MV-4-11 (cell line): ENCODE measurements at regions not wholly inside any gene's neighbourhood (a gene's known extent, or its start where the extent isn't known, plus 50 kb on each side); places are given as distances from the start of the nearest gene placed in this dataset.

ENCODE experiments used
- DNase-seq: peaks from one replicate; lab custom pipeline; 2025; lab: John Stamatoyannopoulos, UW

DNA sequence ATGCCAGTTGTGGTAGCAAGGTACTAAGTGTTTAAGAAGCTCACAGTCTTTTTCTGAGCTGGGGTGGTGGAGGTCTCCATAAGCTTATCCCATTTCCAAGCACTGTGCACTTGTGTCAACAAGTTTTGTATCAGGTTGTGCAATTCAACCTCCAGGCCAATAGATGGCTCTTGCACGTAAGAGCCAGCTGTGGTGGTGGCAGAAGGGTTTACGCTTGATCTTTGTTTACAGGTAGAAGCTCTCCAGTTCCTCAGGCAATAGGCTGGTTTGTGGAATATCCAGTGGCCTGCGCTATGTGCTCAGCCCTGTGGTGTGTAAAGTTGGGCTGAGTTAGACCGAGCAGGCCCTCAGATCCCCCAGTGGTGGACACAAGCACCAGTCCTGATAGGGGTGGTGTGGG, 89.7 kb upstream of the CNTNAP5 start:
- DNase-seq: no peak

DNA sequence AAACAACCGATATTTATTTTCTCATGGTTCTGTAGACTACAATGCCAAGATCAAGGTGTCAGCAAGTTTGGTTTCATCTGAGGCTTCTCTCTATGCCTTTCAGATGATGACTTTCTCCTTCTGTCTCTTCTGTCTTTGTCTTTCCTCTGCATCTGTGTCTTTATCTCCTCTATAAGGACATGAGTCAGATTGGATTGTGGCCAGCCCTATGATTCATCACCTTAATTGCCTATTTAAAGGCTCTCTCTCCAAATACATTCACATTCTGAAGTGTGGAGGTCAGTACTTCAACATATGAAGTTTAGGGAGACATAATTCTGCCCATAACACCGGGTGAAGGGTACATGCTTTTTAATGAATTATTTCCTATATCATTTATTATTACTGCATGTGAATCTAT, 71.2 kb upstream of the CNTNAP5 start:
- DNase-seq: no peak

DNA sequence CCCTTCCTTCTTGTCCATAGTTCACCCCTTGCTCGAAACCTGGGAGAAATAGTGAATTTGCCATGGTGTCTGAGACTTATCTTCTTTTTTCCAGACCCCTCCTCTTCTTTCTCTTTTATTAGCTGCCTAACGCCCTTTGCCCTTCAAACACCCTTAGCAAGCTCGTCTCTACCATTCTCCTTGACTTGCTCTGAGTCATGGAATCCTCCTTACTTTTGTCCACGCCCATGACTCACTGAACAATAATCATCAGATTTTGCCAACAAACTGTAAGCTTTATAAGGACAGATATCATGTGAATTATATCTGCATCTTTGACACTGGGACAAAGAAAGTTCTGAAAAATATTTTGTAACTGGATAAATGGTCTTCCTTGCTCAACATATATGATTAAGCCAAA, 67.1 kb upstream of the CNTNAP5 start:
- no peak for DNase-seq

DNA sequence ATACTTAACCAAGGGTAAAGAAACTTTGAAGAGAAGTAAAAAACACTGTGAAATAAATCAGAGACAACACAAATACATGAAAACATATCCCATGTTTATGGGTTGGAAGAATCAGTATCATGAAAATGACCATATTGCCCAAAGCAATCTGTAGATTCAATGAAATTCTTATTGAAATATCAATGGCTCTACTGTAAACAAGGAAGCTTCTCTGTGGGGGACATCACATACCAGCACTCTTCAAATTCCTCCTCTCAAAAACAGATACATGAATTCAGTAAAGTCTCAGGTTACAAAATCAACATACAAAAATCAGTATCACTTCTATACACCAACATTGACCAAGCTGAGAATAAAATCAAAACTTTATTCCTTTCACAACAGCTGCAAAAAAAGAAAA, 63.5 kb upstream of the CNTNAP5 start:
- DNase-seq: no peak

DNA sequence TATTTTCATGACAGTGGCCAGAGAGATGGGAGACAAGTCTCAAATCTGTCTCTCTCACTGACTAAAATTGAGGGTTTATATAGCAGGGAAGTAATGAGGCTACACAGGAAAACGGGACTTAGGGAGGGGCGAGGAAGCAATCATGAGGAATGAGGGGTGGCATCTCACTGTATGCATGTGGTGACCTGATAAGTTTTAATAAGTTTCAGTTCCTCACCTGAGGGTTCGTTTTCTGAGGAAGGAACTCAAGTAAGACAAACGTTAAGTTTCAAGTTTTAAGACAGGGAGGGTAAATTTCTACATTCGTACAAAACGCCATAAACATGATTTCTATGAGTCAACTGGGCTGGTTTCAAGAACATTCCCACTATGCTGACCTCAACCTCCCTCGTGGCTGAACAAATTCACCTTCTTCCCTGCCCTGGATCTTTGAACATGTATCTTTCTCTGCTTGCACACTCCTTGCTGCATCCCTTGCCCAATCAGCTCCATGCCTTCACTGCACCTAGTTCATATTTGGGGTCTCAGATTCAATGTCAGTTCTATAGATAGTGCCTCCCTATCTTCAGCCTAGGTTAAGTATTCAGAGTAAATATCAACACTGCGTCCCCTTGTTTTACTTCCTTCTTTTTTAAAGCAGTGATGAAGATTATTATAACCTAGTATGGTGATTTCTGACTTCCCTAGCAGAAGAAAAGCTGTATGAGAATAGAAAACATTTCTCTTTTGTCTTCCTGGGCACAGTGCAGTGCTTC, 53.3 kb upstream of the CNTNAP5 start:
- no peak for DNase-seq
